Retinal pigment epithelial cell (primary cell): ENCODE measurements at regions not wholly inside any gene's neighbourhood (a gene's known extent, or its start where the extent isn't known, plus 50 kb on each side); places are given as distances from the start of the nearest gene placed in this dataset.
"Not testable (repeated sequence)": the region's sequence is repeated elsewhere in the genome, so short reads cannot be mapped to it uniquely, and the experiment has no call there.

Experiments used
- DNase-seq: peaks from one replicate; pipeline ENCODE4 v3.0.0-alpha.2; 2010; ENCODE audit warnings: low read depth
- H3K4me3 ChIP-seq: 2 replicates; pipeline ENCODE4 v1.5.1; 2011; ENCODE audit warnings: mild to moderate bottlenecking, low read length, control low read depth, moderate library complexity
- TF ChIP-seq, protein P1 (sequence below): conservative IDR thresholded peaks from 2 replicates; pipeline ENCODE4 v1.5.1; 2011; ENCODE audit warnings: low read depth, low read length, control low read depth, inconsistent platforms

DNA sequence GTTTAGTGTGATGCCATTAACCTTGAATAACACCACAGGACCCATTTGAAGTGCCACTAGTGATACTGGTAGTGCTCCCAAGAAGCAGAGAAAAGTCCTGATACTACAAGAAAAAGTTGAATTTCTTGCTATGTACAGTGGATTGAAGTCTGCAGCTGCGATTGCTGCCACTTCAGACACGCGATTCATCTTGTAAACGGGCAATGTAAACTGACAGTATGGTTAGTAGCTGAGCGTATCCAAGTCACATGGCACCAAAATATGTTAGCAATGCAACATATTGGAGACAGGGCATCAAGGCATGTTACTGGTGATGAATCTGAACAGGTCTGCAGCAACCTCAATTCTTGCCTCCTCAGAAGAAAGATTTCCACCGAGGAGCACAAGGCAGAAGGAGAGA, 238.9 kb downstream of the HS3ST3B1 start:
- TF ChIP-seq, protein P1, sequence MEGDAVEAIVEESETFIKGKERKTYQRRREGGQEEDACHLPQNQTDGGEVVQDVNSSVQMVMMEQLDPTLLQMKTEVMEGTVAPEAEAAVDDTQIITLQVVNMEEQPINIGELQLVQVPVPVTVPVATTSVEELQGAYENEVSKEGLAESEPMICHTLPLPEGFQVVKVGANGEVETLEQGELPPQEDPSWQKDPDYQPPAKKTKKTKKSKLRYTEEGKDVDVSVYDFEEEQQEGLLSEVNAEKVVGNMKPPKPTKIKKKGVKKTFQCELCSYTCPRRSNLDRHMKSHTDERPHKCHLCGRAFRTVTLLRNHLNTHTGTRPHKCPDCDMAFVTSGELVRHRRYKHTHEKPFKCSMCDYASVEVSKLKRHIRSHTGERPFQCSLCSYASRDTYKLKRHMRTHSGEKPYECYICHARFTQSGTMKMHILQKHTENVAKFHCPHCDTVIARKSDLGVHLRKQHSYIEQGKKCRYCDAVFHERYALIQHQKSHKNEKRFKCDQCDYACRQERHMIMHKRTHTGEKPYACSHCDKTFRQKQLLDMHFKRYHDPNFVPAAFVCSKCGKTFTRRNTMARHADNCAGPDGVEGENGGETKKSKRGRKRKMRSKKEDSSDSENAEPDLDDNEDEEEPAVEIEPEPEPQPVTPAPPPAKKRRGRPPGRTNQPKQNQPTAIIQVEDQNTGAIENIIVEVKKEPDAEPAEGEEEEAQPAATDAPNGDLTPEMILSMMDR, result no peak
- DNase-seq, result peak; percentile 35
- no peak overlapping the region for H3K4me3 ChIP-seq

GRCh38 chr17:14532242-14532641, 231.4 kb downstream of the HS3ST3B1 start:
- not testable (repeated sequence) for H3K4me3 ChIP-seq, DNase-seq

- H3K4me3 ChIP-seq, result no peak overlapping the region
- DNase-seq, result no peak
- TF ChIP-seq, protein P1, result no peak
These were observed 224.9 kb downstream of the HS3ST3B1 start for GRCh38 chr17:14525551-14526455.

DNA sequence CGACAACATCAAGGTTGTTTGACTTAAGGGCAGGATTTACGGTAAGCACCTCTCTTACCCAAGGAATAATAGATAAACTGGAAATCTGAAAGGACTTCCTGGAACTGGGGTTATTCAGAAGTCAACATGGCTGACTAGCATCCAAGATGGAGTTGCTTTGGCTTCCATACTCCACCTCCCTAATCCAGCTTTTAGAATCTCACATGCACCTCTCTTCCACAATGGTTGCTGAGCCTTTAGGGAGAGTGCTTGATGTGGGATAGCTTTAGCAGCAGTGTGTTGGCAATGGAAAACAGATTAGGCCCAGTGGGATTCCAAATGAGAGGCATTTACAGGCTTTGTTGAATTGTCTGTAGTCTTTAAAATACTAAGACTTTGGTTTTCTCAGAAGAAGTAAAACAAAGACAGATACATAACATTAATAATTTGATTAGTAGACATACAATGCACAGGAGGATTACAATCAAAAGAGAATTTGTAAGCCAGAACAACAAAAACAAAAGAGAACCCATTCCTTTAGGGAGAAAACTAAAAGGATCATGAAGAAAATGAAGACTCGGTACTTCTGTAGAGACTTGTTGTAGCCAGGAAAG, 222.0 kb downstream of the HS3ST3B1 start:
- no peak overlapping the region for H3K4me3 ChIP-seq

GRCh38 chr17:14518919-14519318, 218.0 kb downstream of the HS3ST3B1 start:
- not testable (repeated sequence) for H3K4me3 ChIP-seq, DNase-seq

More for the DNA sequence above, 222.0 kb downstream of the HS3ST3B1 start:
- TF ChIP-seq, protein P1, result no peak
- no peak for DNase-seq

GRCh38 chr17:14514973-14515372, 214.1 kb downstream of the HS3ST3B1 start:
- TF ChIP-seq, protein P1, result no peak
- no peak overlapping the region for H3K4me3 ChIP-seq
- DNase-seq, result no peak

- TF ChIP-seq, protein P1, result no peak
- H3K4me3 ChIP-seq, result no peak overlapping the region
- no peak for DNase-seq
These were observed 213.0 kb downstream of the HS3ST3B1 start for GRCh38 chr17:14513835-14514234.

DNA sequence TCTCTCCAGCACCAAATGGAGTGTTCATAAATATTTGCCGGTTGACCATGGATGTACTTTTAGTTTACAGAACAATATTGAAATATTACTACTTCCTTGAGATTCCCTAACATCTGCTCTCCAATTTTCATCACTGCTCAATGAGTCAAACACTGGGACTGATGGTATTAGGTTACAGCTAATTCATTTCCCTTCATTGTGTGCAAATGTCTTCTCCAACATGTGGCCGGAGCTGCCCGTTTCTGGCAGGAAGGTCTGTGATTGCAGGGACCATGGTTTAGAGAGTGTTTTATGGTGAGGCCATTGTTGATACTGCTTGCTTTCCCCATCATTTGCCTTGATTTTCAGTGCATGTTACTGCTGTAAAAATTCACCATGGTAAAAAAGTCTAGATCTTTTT, 209.3 kb downstream of the HS3ST3B1 start:
- H3K4me3 ChIP-seq, result no peak overlapping the region
- TF ChIP-seq, protein P1, result no peak
- no peak for DNase-seq
